ENCODE measurements at regions not wholly inside any gene's neighbourhood (a gene's known extent, or its start where the extent isn't known, plus 50 kb on each side); places are given as distances from the start of the nearest gene placed in this dataset.

DNA sequence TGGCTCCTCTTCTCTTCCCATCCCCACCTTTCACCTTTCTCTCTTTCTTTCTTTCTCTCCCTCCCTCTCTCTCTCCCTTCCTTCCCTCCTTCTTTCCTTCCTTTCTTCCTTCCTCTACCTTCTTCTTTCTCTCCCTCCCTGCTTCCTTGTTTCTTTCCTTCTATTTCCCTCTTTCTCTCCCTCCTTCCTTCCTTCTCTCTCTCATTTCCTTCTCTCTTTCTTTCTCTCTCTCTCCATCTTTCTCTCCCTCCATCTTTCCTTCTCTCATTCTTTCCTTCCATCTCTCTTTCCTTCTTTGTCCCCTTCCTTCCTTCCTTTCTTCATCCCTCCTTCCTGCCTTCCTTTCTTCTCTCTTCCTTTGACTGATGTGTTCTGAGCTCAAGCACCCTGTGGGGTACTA lies 1467.0 kb upstream of the DEFB115 start:
- no peak overlapping the region for H3K4me3 Mint-ChIP-seq
- ATAC-seq (no peak), DNase-seq (ENCODE audit: low spot score) (no peak)
- H3K36me3 Mint-ChIP-seq (ENCODE audit: low read depth): peaks cover 66% of the 10 kb centered on the region
- Histone ChIP-seq H3K27me3 (ENCODE audit: insufficient read depth) (no peaks in the 10 kb centered on the region; the same call in 1 of the 2 replicates), H3K4me1 (ENCODE audit: insufficient read depth) (no peaks in the 10 kb centered on the region), H3K36me3 (ENCODE audit: insufficient read depth) (no peaks in the 10 kb centered on the region), H3K4me2 (no peak overlapping the region), H3K27ac (ENCODE audit: low read depth) (no peak overlapping the region), H3K4me3 (no peak overlapping the region), H3K9me2 (ENCODE audit: insufficient read depth) (no peaks in the 10 kb centered on the region), H3K79me2 (replicated peaks; ENCODE audit: insufficient read depth) (no peaks in the 10 kb centered on the region), H4K20me1 (replicated peaks; ENCODE audit: insufficient read depth) (no peaks in the 10 kb centered on the region), H2AFZ (no peak overlapping the region), H3F3A (replicated peaks; ENCODE audit: low read depth) (no peaks in the 10 kb centered on the region)
- no peaks in the 10 kb centered on the region for H3K4me1 Mint-ChIP-seq
- TF ChIP-seq, protein P1, sequence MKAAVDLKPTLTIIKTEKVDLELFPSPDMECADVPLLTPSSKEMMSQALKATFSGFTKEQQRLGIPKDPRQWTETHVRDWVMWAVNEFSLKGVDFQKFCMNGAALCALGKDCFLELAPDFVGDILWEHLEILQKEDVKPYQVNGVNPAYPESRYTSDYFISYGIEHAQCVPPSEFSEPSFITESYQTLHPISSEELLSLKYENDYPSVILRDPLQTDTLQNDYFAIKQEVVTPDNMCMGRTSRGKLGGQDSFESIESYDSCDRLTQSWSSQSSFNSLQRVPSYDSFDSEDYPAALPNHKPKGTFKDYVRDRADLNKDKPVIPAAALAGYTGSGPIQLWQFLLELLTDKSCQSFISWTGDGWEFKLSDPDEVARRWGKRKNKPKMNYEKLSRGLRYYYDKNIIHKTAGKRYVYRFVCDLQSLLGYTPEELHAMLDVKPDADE (IDR thresholded peaks at IDR 0.05): no peak
- TF ChIP-seq ZNF114 (CRISPR knock-in tag; IDR thresholded peaks at IDR 0.05) (no peak), NANOG (IDR thresholded peaks at IDR 0.05; ENCODE audit: borderline replicate concordance) (no peak), JUNB (IDR thresholded peaks at IDR 0.05; ENCODE audit: unreplicated experiment) (no peak), CREB1 (CRISPR knock-in tag; IDR thresholded peaks at IDR 0.05; ENCODE audit: low read depth) (no peak), POLR2AphosphoS5 (IDR thresholded peaks at IDR 0.05; ENCODE audit: low read depth) (no peak), EZH2 (IDR thresholded peaks at IDR 0.05; ENCODE audit: low read depth, unreplicated experiment) (no peak), STAT1 (IDR thresholded peaks at IDR 0.05; ENCODE audit: unreplicated experiment) (no peak), ZNF331 (CRISPR knock-in tag; IDR thresholded peaks at IDR 0.05; ENCODE audit: low read depth) (no peak), EZH2phosphoT487 (IDR thresholded peaks at IDR 0.05; ENCODE audit: unreplicated experiment) (no peak)
- TF ChIP-seq, protein P2, sequence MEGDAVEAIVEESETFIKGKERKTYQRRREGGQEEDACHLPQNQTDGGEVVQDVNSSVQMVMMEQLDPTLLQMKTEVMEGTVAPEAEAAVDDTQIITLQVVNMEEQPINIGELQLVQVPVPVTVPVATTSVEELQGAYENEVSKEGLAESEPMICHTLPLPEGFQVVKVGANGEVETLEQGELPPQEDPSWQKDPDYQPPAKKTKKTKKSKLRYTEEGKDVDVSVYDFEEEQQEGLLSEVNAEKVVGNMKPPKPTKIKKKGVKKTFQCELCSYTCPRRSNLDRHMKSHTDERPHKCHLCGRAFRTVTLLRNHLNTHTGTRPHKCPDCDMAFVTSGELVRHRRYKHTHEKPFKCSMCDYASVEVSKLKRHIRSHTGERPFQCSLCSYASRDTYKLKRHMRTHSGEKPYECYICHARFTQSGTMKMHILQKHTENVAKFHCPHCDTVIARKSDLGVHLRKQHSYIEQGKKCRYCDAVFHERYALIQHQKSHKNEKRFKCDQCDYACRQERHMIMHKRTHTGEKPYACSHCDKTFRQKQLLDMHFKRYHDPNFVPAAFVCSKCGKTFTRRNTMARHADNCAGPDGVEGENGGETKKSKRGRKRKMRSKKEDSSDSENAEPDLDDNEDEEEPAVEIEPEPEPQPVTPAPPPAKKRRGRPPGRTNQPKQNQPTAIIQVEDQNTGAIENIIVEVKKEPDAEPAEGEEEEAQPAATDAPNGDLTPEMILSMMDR (conservative IDR thresholded peaks at IDR 0.05; ENCODE audit: low read depth in 2 of 2): no peak
- TF ChIP-seq, protein P3, sequence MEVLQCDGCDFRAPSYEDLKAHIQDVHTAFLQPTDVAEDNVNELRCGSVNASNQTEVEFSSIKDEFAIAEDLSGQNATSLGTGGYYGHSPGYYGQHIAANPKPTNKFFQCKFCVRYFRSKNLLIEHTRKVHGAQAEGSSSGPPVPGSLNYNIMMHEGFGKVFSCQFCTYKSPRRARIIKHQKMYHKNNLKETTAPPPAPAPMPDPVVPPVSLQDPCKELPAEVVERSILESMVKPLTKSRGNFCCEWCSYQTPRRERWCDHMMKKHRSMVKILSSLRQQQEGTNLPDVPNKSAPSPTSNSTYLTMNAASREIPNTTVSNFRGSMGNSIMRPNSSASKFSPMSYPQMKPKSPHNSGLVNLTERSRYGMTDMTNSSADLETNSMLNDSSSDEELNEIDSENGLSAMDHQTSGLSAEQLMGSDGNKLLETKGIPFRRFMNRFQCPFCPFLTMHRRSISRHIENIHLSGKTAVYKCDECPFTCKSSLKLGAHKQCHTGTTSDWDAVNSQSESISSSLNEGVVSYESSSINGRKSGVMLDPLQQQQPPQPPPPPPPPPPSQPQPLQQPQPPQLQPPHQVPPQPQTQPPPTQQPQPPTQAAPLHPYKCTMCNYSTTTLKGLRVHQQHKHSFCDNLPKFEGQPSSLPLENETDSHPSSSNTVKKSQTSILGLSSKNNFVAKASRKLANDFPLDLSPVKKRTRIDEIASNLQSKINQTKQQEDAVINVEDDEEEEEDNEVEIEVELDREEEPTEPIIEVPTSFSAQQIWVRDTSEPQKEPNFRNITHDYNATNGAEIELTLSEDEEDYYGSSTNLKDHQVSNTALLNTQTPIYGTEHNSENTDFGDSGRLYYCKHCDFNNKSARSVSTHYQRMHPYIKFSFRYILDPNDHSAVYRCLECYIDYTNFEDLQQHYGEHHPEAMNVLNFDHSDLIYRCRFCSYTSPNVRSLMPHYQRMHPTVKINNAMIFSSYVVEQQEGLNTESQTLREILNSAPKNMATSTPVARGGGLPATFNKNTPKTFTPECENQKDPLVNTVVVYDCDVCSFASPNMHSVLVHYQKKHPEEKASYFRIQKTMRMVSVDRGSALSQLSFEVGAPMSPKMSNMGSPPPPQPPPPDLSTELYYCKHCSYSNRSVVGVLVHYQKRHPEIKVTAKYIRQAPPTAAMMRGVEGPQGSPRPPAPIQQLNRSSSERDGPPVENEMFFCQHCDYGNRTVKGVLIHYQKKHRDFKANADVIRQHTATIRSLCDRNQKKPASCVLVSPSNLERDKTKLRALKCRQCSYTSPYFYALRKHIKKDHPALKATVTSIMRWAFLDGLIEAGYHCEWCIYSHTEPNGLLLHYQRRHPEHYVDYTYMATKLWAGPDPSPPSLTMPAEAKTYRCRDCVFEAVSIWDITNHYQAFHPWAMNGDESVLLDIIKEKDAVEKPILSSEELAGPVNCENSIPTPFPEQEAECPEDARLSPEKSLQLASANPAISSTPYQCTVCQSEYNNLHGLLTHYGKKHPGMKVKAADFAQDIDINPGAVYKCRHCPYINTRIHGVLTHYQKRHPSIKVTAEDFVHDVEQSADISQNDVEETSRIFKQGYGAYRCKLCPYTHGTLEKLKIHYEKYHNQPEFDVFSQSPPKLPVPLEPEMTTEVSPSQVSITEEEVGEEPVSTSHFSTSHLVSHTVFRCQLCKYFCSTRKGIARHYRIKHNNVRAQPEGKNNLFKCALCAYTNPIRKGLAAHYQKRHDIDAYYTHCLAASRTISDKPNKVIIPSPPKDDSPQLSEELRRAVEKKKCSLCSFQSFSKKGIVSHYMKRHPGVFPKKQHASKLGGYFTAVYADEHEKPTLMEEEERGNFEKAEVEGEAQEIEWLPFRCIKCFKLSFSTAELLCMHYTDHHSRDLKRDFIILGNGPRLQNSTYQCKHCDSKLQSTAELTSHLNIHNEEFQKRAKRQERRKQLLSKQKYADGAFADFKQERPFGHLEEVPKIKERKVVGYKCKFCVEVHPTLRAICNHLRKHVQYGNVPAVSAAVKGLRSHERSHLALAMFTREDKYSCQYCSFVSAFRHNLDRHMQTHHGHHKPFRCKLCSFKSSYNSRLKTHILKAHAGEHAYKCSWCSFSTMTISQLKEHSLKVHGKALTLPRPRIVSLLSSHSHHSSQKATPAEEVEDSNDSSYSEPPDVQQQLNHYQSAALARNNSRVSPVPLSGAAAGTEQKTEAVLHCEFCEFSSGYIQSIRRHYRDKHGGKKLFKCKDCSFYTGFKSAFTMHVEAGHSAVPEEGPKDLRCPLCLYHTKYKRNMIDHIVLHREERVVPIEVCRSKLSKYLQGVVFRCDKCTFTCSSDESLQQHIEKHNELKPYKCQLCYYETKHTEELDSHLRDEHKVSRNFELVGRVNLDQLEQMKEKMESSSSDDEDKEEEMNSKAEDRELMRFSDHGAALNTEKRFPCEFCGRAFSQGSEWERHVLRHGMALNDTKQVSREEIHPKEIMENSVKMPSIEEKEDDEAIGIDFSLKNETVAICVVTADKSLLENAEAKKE (CRISPR knock-in tag; IDR thresholded peaks at IDR 0.05): no peak
- TF ChIP-seq, protein P4, sequence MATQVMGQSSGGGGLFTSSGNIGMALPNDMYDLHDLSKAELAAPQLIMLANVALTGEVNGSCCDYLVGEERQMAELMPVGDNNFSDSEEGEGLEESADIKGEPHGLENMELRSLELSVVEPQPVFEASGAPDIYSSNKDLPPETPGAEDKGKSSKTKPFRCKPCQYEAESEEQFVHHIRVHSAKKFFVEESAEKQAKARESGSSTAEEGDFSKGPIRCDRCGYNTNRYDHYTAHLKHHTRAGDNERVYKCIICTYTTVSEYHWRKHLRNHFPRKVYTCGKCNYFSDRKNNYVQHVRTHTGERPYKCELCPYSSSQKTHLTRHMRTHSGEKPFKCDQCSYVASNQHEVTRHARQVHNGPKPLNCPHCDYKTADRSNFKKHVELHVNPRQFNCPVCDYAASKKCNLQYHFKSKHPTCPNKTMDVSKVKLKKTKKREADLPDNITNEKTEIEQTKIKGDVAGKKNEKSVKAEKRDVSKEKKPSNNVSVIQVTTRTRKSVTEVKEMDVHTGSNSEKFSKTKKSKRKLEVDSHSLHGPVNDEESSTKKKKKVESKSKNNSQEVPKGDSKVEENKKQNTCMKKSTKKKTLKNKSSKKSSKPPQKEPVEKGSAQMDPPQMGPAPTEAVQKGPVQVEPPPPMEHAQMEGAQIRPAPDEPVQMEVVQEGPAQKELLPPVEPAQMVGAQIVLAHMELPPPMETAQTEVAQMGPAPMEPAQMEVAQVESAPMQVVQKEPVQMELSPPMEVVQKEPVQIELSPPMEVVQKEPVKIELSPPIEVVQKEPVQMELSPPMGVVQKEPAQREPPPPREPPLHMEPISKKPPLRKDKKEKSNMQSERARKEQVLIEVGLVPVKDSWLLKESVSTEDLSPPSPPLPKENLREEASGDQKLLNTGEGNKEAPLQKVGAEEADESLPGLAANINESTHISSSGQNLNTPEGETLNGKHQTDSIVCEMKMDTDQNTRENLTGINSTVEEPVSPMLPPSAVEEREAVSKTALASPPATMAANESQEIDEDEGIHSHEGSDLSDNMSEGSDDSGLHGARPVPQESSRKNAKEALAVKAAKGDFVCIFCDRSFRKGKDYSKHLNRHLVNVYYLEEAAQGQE (IDR thresholded peaks at IDR 0.05; ENCODE audit: unreplicated experiment): no peak
- no peak overlapping the region for H3K27ac Mint-ChIP-seq
- peaks cover 95% of the 10 kb centered on the region for H3K9me3 Mint-ChIP-seq
- H3K27me3 Mint-ChIP-seq (ENCODE audit: insufficient read depth, low read depth, poor library complexity): peaks cover 6% of the 10 kb centered on the region

Data from GM23338 (cell line).